CD4-positive, alpha-beta T cell (primary cell): ENCODE measurements at regions not wholly inside any gene's neighbourhood (a gene's known extent, or its start where the extent isn't known, plus 50 kb on each side); places are given as distances from the start of the nearest gene placed in this dataset.

Experiments used
- ATAC-seq: fragments of 200-7000 bp; cut with Tn5 transposase; one replicate; pipeline ENCODE4 v1.10.0; 2022; ENCODE audit warnings: mild to moderate bottlenecking; ENCODE audit not compliant: poor library complexity
- CTCF ChIA-PET: fragments of 350-600 bp; sonication (Branson Sonifier 250); formaldehyde crosslinking; loops from one replicate; lab custom pipeline; 2021; ENCODE audit warnings: antibody characterized with exemption, inconsistent platforms; lab: Charles Lee
- POLR2A ChIA-PET: fragments of 350-600 bp; sonication (Branson Sonifier 250); formaldehyde crosslinking; loops from one replicate; lab custom pipeline; 2021; ENCODE audit warnings: antibody characterized with exemption, inconsistent platforms; lab: Charles Lee
- DNase-seq, 14 experiments: peaks; one replicate each; pipeline ENCODE4 v3.0.0-alpha.2; 2013 to 2020; ENCODE audit warnings: mixed read lengths in 2 of 14
- H3K27ac ChIP-seq, 2 donors: one replicate each; pipeline versions ENCODE4 v1.5.1 to v1.7.0; 2013; ENCODE audit warnings: low read length in 2 of 2, low read depth in 1 of 2, mild to moderate bottlenecking in 1 of 2
- H3K27me3 ChIP-seq, 2 experiments: 1 replicate in 1 of 2; 2 replicates in 1 of 2; pipeline versions ENCODE4 v1.6.1 to v1.7.0; 2013; ENCODE audit warnings: low read length in 2 of 2, control low read depth in 1 of 2, mild to moderate bottlenecking in 1 of 2, moderate library complexity in 1 of 2; ENCODE audit not compliant: insufficient read depth in 2 of 2, control insufficient read depth in 1 of 2
- H3K36me3 ChIP-seq: one replicate; pipeline ENCODE4 v1.6.1; 2013; ENCODE audit warnings: low read length, control low read depth; ENCODE audit not compliant: insufficient read depth
- H3K4me1 ChIP-seq: one replicate; pipeline ENCODE4 v1.6.1; 2013; ENCODE audit warnings: low read length, control low read depth; ENCODE audit not compliant: insufficient read depth
- H3K4me3 ChIP-seq: one replicate; pipeline ENCODE4 v1.5.1; 2013; ENCODE audit warnings: mild to moderate bottlenecking, low read length, moderate library complexity
- H3K9me3 ChIP-seq, 2 experiments: 1 replicate in 1 of 2; 2 replicates in 1 of 2; pipeline versions ENCODE4 v1.6.1 to v1.7.0; 2013; ENCODE audit warnings: low read length in 2 of 2, mild to moderate bottlenecking in 2 of 2, control low read depth in 1 of 2, moderate library complexity in 1 of 2; ENCODE audit not compliant: control insufficient read depth in 1 of 2, insufficient read depth in 1 of 2
- H3K27ac Mint-ChIP-seq: one replicate; pipeline ENCODE4 v1.8.0; 2020; ENCODE audit warnings: mixed read lengths
- H3K27me3 Mint-ChIP-seq: one replicate; pipeline ENCODE4 v1.8.0; 2021; ENCODE audit warnings: mixed read lengths
- H3K36me3 Mint-ChIP-seq: one replicate; pipeline ENCODE4 v1.8.0; 2021; ENCODE audit warnings: low read depth, mixed read lengths
- H3K4me1 Mint-ChIP-seq: one replicate; pipeline ENCODE4 v1.8.0; 2021; ENCODE audit warnings: low read depth, mixed read lengths
- H3K4me3 Mint-ChIP-seq: one replicate; pipeline ENCODE4 v1.8.0; 2020; ENCODE audit warnings: mild to moderate bottlenecking, mixed read lengths
- H3K9me3 Mint-ChIP-seq: one replicate; pipeline ENCODE4 v1.8.0; 2020; ENCODE audit warnings: mixed read lengths
- intact Hi-C, 2 experiments: fragments of 100-400 bp; cut with DNase I in 1 of 2; cut with micrococcal nuclease in 1 of 2; formaldehyde crosslinking; loops; one replicate each; pipeline versions ENCODE4 v1.15.1 to v1.9.0; 2023 to 2025; cut with DNase I, micrococcal nuclease
- TF ChIP-seq, protein P1 (sequence below): fragments of 200-600 bp; IDR thresholded peaks from one replicate; pipeline ENCODE4 v1.8.0; 2022; ENCODE audit warnings: antibody characterized with exemption, mild to moderate bottlenecking

DNA sequence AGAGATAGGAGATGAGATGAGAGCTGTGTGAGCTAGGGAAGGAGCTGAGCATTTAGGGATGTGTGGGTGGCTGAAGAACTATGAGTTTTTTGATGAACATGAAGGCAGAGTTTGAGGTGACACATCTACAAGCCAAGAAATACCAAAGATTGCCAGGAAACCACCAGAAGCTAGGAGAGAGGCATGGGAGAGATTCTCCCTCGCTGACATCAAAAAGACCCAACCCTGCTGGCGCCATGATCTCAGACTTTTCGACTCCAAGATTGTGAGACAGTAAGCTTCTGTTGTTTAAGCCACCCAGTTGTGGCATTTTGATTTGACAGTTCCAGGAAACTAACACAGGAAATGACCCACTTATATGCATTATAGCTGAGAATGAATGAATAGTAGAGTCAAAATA is 790.9 kb downstream of the TFAP2A start:
- Histone ChIP-seq H3K9me3 (peaks cover 4 to 6% of the 10 kb centered on the region in 2 experiments), H3K27me3 (no peaks in the 10 kb centered on the region), H3K4me3 (no peak overlapping the region), H3K4me1 (no peaks in the 10 kb centered on the region), H3K27ac (no peak overlapping the region), H3K36me3 (no peaks in the 10 kb centered on the region)
- ChIA-PET POLR2A (no interaction called here), CTCF (no interaction called here)
- peak in 1 of 14 experiments; percentile 1 for DNase-seq
- intact Hi-C loops, result no loop called here
- Mint-ChIP-seq H3K36me3 (no peaks in the 10 kb centered on the region), H3K9me3 (peaks cover 2% of the 10 kb centered on the region), H3K4me1 (no peaks in the 10 kb centered on the region), H3K27ac (no peak overlapping the region), H3K4me3 (no peak overlapping the region), H3K27me3 (no peaks in the 10 kb centered on the region)
- TF ChIP-seq, protein P1, sequence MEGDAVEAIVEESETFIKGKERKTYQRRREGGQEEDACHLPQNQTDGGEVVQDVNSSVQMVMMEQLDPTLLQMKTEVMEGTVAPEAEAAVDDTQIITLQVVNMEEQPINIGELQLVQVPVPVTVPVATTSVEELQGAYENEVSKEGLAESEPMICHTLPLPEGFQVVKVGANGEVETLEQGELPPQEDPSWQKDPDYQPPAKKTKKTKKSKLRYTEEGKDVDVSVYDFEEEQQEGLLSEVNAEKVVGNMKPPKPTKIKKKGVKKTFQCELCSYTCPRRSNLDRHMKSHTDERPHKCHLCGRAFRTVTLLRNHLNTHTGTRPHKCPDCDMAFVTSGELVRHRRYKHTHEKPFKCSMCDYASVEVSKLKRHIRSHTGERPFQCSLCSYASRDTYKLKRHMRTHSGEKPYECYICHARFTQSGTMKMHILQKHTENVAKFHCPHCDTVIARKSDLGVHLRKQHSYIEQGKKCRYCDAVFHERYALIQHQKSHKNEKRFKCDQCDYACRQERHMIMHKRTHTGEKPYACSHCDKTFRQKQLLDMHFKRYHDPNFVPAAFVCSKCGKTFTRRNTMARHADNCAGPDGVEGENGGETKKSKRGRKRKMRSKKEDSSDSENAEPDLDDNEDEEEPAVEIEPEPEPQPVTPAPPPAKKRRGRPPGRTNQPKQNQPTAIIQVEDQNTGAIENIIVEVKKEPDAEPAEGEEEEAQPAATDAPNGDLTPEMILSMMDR, result no peak
- no peak for ATAC-seq

DNA sequence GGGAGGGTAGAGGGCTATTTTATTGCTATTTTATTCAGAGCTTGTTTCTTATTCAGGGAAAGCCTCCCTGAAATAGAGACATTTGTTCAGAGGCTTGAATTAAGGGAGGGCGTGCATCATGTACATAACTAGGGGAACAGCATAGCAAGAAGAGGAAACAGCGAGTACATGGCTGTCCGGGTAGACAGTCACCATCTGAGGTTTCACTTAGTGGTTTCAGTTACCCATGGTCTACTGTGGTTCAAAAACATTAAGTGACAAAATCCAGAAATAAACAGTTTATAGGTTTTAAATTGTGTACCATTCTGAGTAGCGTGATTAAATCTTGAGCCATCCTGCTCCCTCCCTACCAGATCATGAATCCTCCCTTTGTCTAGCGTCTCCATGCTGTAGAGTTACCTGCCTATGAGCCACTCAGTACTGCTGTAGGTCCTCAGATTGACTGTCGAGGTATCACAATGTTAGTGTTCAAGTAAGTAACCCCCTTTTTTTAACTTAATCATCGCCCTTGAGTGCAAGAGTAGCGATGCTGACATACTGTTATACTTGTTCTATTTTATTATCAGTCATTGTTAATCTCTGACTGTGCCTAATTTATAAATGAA is 791.5 kb downstream of the TFAP2A start:
- H3K27ac Mint-ChIP-seq, result no peak overlapping the region
- H3K9me3 ChIP-seq, result peaks cover 4 to 11% of the 10 kb centered on the region in 2 experiments
- CTCF ChIA-PET, result no interaction called here
- H3K4me3 ChIP-seq, result no peak overlapping the region
- intact Hi-C loops, result no loop called here
- no peaks in the 10 kb centered on the region for H3K4me1 ChIP-seq
- ATAC-seq (no peak), DNase-seq (no peak)
- H3K27me3 ChIP-seq, result no peaks in the 10 kb centered on the region
- no peak overlapping the region for H3K4me3 Mint-ChIP-seq
- H3K9me3 Mint-ChIP-seq, result peaks cover 2% of the 10 kb centered on the region
- no peak overlapping the region for H3K27ac ChIP-seq
- POLR2A ChIA-PET, result no interaction called here
- no peaks in the 10 kb centered on the region for H3K27me3 Mint-ChIP-seq
- TF ChIP-seq, protein P1, result no peak
- H3K36me3 Mint-ChIP-seq, result no peaks in the 10 kb centered on the region
- H3K36me3 ChIP-seq, result no peaks in the 10 kb centered on the region
- H3K4me1 Mint-ChIP-seq, result no peaks in the 10 kb centered on the region

DNA sequence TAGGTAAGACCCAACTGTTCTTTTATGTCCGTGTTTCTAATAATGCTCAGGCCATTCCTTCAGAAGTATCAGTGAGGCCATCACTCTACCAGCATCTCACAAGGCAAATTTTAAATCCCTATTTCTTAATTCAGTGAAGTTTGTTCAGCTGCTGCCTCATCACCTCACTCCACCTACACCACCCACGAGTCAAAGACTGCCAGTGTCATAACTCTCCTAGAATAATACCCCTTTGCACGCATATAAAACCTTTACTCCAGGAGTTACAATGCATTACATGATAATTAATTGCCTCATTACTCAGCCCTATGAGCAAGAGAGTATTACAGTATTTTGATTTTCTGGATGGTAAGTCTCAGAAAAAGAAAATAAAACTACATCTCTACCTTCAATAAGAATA is 793.6 kb downstream of the TFAP2A start:
- no peaks in the 10 kb centered on the region for H3K36me3 Mint-ChIP-seq
- no peaks in the 10 kb centered on the region for H3K4me1 Mint-ChIP-seq
- H3K27me3 Mint-ChIP-seq, result no peaks in the 10 kb centered on the region
- ATAC-seq, result no peak
- no peaks in the 10 kb centered on the region for H3K36me3 ChIP-seq
- H3K9me3 ChIP-seq, result peaks cover 4 to 14% of the 10 kb centered on the region in 2 experiments
- no peaks in the 10 kb centered on the region for H3K27me3 ChIP-seq
- POLR2A ChIA-PET, result no interaction called here
- intact Hi-C loops, result no loop called here
- no peaks in the 10 kb centered on the region for H3K4me1 ChIP-seq
- no peak for DNase-seq
- H3K9me3 Mint-ChIP-seq, result peaks cover 2% of the 10 kb centered on the region
- no peak overlapping the region for H3K4me3 Mint-ChIP-seq
- no peak overlapping the region for H3K4me3 ChIP-seq
- CTCF ChIA-PET, result no interaction called here
- H3K27ac ChIP-seq, result no peak overlapping the region
- TF ChIP-seq, protein P1, result no peak
- H3K27ac Mint-ChIP-seq, result no peak overlapping the region
